Activated naive CD4-positive, alpha-beta T cell treated with anti-CD3 and anti-CD28 coated beads for 36 hours (primary cell): ENCODE measurements at regions not wholly inside any gene's neighbourhood (a gene's known extent, or its start where the extent isn't known, plus 50 kb on each side); places are given as distances from the start of the nearest gene placed in this dataset.
"Not testable (repeated sequence)": the region's sequence is repeated elsewhere in the genome, so short reads cannot be mapped to it uniquely, and the experiment has no call there.

Source experiments
- CTCF ChIA-PET: fragments of 350-600 bp; sonication (Branson Sonifier 250); formaldehyde crosslinking; loops from one replicate; lab custom pipeline; 2021; ENCODE audit warnings: antibody characterized with exemption; lab: Charles Lee
- DNase-seq: peaks from one replicate; pipeline ENCODE4 v3.0.0-alpha.2; 2020
- H3K27ac Mint-ChIP-seq: one replicate; pipeline ENCODE4 v1.8.0; 2021; ENCODE audit warnings: mild to moderate bottlenecking, mixed read lengths
- H3K27me3 Mint-ChIP-seq: one replicate; pipeline ENCODE4 v1.8.0; 2021; ENCODE audit warnings: low read depth, mixed read lengths
- H3K36me3 Mint-ChIP-seq: one replicate; pipeline ENCODE4 v1.8.0; 2021; ENCODE audit warnings: low read depth, mixed read lengths
- H3K4me1 Mint-ChIP-seq: one replicate; pipeline ENCODE4 v1.8.0; 2021; ENCODE audit warnings: low read depth, mixed read lengths
- H3K4me3 Mint-ChIP-seq: one replicate; pipeline ENCODE4 v1.8.0; 2021; ENCODE audit warnings: mild to moderate bottlenecking, moderate library complexity, mixed read lengths
- H3K9me3 Mint-ChIP-seq: one replicate; pipeline ENCODE4 v1.8.0; 2021; ENCODE audit warnings: mixed read lengths
- intact Hi-C: fragments of 100-400 bp; cut with micrococcal nuclease; formaldehyde crosslinking; loops from one replicate; pipeline ENCODE4 v1.15.1; 2023

DNA sequence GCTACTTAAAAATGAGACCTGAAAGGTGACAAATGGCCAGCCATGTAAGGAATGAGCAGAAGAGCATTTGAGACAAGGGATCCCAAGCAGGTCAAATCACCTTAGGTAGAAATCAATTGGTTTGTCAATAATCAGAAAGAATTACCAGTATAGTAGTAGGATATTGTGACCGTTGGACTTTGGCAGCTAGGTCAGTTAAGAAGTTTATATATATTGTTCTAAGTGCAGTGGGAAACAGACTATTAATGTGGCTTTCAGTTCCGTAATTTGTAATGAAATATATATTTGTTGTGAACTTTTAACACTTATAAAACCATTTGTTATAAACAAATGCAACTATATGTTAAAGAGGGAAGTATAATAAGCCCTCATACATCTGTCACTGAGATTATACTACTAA, 807.9 kb upstream of the SPRY2 start:
- CTCF ChIA-PET, result no interaction called here
- H3K9me3 Mint-ChIP-seq, result peaks cover 10% of the 10 kb centered on the region

DNA sequence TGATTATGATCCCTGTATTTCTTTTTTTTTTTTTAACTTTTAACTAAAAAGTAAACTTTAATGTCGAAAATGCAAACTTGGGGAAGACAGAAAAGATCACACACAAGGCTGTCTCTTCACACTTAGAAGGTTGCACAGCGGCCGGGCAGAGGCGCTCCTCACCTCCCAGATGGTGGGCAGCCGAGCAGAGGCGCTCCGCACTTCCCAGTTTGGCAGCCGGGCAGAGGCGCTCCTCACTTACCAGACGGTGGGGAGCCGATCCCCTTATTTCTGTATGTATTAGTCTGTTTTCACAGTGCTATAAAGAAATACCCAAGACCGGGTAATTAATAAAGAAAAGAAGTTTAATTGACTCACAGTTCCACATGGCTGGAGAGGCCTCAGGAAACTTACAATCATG, 805.6 kb upstream of the SPRY2 start:
- H3K27me3 Mint-ChIP-seq, H3K27ac Mint-ChIP-seq, H3K36me3 Mint-ChIP-seq, H3K4me3 Mint-ChIP-seq, H3K4me1 Mint-ChIP-seq, intact Hi-C loops, CTCF ChIA-PET, DNase-seq: not testable (repeated sequence)
- peaks cover 10% of the 10 kb centered on the region for H3K9me3 Mint-ChIP-seq

More for the DNA sequence above, 807.9 kb upstream of the SPRY2 start:
- H3K4me3 Mint-ChIP-seq, result no peak overlapping the region
- no peaks in the 10 kb centered on the region for H3K4me1 Mint-ChIP-seq
- no peaks in the 10 kb centered on the region for H3K36me3 Mint-ChIP-seq
- H3K27me3 Mint-ChIP-seq, result no peaks in the 10 kb centered on the region
- H3K27ac Mint-ChIP-seq, result no peak overlapping the region
- intact Hi-C loops, result no loop called here
- no peak for DNase-seq

DNA sequence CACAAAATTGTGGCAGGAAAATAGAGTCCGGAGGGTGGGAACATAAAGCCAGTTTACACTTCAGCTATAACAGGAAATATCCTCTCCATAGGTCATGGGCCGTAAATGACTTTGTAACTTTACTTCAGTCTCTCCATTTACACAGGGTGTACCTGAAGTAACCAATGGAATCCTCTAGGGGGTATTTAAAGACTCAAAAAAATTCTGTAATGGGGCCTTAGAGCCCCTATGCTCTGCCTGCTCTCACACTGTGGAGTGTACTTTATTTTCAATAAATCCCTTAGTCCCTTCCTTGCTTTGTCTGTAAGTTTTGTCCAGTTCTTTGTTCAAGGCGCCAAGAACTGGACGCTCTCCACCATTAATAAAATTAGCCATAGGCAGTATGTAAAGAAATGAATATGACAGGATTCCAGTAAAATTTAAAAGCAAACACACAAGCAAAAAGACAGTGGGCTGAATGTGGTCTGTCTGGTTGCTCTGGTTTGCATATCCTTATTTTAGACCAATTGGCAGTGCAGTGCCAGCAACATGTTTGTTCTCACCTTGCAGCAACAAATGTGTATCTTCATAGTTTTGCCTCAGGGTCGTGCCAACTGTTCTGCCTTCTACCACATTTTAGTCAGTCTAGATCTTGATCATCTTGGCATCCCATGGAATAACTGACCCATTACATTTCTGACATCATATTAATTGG, 801.5 kb upstream of the SPRY2 start:
- Mint-ChIP-seq H3K4me3 (no peak overlapping the region), H3K27me3 (no peaks in the 10 kb centered on the region), H3K36me3 (no peaks in the 10 kb centered on the region), H3K9me3 (peaks cover 9% of the 10 kb centered on the region), H3K27ac (no peak overlapping the region), H3K4me1 (no peaks in the 10 kb centered on the region)
- intact Hi-C loops, result no loop called here
- CTCF ChIA-PET, result no interaction called here
- DNase-seq, result no peak

DNA sequence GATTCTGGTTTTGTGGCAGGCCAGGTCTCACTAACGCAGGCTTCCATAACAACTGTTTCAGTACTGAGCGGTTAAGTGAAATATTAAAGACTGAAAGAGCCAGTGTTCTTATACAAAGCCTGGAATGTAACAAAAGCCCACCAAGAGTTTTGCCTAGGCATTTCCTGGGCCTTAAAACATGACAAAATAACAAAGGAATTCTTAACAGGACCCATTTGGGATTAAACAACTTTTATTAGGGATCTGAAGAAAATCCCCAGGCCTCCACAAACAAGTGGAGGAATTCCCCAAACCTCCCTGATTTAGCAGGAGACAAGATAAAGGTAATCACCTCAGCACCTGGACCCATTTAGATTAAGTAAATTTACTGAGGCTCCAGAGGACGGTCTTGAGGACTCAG, 799.7 kb upstream of the SPRY2 start:
- Mint-ChIP-seq H3K4me1 (no peaks in the 10 kb centered on the region), H3K27ac (no peak overlapping the region), H3K4me3 (no peak overlapping the region), H3K36me3 (no peaks in the 10 kb centered on the region), H3K9me3 (peaks cover 3% of the 10 kb centered on the region), H3K27me3 (no peaks in the 10 kb centered on the region)
- DNase-seq, result no peak
- intact Hi-C loops, result no loop called here
- CTCF ChIA-PET, result no interaction called here

DNA sequence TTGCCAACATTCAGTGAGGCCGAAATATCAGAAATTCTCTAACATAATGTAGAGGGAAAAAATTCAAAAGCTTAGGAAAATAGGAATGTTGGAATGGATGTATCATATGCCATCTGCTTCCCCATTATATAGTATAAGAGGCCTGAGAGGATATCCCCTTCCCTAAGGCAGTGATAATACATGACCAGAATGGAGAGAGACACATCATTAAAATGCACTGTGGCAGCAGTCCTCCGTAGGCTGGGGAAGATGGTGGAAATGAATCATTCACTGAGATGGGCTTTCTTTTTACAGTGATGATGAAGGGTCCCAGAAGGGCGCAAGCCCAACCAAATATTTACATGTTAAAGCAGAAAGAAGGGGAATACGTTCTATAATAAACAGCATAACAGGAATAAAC, 799.1 kb upstream of the SPRY2 start:
- H3K36me3 Mint-ChIP-seq, result no peaks in the 10 kb centered on the region
- no peaks in the 10 kb centered on the region for H3K27me3 Mint-ChIP-seq
- intact Hi-C loops, result no loop called here
- H3K4me3 Mint-ChIP-seq, result no peak overlapping the region
- CTCF ChIA-PET, result no interaction called here
- peaks cover 2% of the 10 kb centered on the region for H3K9me3 Mint-ChIP-seq
- no peak overlapping the region for H3K27ac Mint-ChIP-seq
- no peak for DNase-seq
- no peaks in the 10 kb centered on the region for H3K4me1 Mint-ChIP-seq

DNA sequence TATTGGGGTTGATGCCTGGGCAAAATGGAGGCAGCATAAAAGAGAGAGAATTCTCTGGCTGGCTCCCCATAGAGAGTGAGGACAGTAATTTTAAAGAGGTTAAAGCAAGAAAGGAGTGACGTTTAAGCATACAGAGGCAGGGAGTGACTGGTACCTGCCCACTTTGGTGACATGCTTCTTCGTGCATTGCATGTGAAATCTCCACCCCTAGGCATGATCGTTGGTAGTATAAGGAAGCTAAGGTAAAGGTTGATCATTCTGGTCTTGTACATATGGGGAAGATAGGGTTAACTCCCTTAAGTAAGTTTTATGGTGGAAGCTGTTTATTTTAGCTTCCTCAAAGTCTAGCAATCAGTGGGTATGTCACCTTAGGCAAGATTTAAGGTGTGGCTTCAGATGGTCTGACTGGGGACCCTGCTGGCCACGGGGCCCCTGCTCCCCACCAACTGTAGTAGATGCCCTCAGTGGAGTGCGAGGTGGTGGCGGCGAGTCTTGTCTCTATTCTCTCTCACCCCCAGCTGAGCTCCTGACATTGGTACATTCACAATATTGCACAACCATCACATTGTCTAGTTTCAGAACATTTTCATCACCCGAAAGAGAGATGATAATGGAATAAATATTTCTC, 797.5 kb upstream of the SPRY2 start:
- Mint-ChIP-seq H3K27me3 (no peaks in the 10 kb centered on the region), H3K4me3 (no peak overlapping the region), H3K4me1 (no peaks in the 10 kb centered on the region), H3K27ac (no peak overlapping the region), H3K9me3 (peaks cover 2% of the 10 kb centered on the region), H3K36me3 (no peaks in the 10 kb centered on the region)
- intact Hi-C loops, result no loop called here
- DNase-seq, result no peak
- CTCF ChIA-PET, result no interaction called here

DNA sequence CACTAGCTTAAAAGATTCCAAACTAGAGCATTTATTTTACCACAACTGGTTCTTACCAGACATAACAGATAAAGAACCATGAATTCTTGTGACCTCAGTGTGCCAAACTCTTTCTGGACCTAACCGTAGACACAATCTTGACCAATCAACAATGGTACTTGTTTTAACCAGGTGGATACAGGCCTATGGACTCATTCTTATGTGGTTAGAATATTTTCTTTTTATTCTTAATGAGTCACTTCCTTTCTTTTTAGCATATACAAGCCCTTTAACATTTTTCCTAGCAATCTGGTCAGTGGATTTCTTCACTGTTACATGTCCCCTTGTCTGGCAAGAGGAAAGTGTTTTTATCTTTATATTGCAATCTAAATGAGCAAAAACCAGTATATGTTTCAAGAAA, 792.1 kb upstream of the SPRY2 start:
- peaks cover 7% of the 10 kb centered on the region for H3K9me3 Mint-ChIP-seq
- no peaks in the 10 kb centered on the region for H3K4me1 Mint-ChIP-seq
- no peak for DNase-seq
- H3K36me3 Mint-ChIP-seq, result no peaks in the 10 kb centered on the region
- H3K27ac Mint-ChIP-seq, result no peak overlapping the region
- H3K27me3 Mint-ChIP-seq, result no peaks in the 10 kb centered on the region
- intact Hi-C loops, result no loop called here
- H3K4me3 Mint-ChIP-seq, result no peak overlapping the region
- CTCF ChIA-PET, result interaction anchor here (0.7 kb wide), 1 partner anchor 13 kb away, joined by 3 read pairs; no protein-coding TSS in a partner anchor

DNA sequence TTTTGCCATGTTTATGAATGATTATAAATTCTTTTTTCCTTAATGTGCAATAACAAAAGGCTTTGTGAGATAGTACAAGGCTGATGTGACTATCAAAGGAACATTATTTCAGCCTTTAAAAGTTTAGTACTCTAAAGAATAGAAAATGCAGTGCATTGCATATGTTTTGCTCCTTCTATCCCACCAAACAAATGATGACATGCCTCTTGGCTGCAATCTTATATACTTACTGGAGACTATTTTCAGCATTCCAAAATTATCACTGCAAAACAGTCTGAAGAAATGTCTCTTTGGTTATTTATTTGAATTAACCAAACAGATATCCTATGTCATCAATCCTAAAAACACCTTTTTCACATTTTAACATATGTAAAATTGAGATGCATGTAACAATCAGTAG, 776.5 kb upstream of the SPRY2 start:
- Mint-ChIP-seq H3K4me1 (no peaks in the 10 kb centered on the region), H3K36me3 (no peaks in the 10 kb centered on the region), H3K9me3 (no peaks in the 10 kb centered on the region), H3K4me3 (no peak overlapping the region), H3K27me3 (no peaks in the 10 kb centered on the region), H3K27ac (no peak overlapping the region)
- no peak for DNase-seq
- CTCF ChIA-PET, result no interaction called here
- intact Hi-C loops, result no loop called here

DNA sequence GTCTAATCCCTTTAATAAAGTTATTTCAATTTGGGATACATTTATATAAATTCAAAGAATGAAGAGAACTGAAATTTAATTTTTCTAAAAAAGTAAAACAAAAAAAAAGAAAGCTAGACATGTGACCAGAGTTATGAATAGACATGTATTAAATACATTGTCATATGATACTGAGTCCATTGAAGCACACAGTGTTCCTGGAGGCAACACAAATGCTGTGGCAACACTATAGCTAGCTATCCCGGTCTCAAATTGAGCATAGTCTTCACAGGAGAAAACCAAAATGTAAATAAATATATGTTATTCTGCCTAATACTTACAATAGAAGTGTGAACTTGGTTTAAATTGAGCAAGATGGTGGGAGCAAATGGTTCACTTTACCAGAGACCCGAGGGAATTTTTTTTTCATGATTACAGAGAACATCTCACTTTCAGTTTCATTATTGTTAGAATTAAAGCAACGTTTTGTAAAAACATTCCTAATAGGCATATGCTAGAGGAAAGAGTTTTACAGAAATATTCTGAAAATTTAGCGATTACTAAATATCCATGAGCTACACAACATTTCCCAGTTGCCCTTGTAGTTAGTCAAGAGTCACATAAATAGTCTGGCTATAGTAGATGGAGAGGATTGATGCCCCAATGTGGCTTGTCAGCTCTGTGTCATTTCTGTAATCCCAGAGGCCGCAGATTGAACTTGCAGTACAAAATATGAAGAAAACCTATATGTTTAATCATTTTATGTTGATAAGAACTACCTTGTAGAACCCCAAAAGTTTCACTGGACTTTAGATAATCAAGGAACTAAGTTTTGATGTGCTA, 775.7 kb upstream of the SPRY2 start:
- Mint-ChIP-seq H3K9me3 (no peaks in the 10 kb centered on the region), H3K36me3 (no peaks in the 10 kb centered on the region), H3K27ac (no peak overlapping the region), H3K4me1 (no peaks in the 10 kb centered on the region), H3K4me3 (no peak overlapping the region), H3K27me3 (no peaks in the 10 kb centered on the region)
- CTCF ChIA-PET, result no interaction called here
- intact Hi-C loops, result no loop called here
- no peak for DNase-seq

DNA sequence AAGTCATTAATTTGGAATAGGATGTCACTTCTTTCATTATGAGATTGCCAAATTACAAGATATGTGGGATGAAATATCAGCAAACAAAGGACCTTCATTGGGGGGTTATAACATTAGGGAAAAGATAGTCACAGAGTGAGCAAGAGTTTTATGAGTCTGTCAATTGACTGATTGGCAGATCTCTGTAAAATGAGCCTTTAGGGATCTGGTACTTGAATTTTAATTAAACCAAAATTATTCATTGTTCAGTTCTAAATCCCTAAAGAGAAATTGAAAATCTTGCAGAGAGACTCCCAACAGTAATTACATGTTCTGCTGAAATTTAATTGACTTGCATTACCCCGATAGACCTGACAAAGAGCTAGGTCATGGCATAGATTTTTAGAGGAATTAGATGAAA, 768.1 kb upstream of the SPRY2 start:
- CTCF ChIA-PET, result no interaction called here
- intact Hi-C loops, result no loop called here
- H3K4me3 Mint-ChIP-seq, result no peak overlapping the region
- no peaks in the 10 kb centered on the region for H3K27me3 Mint-ChIP-seq
- peaks cover 3% of the 10 kb centered on the region for H3K9me3 Mint-ChIP-seq
- no peaks in the 10 kb centered on the region for H3K4me1 Mint-ChIP-seq
- no peaks in the 10 kb centered on the region for H3K36me3 Mint-ChIP-seq
- H3K27ac Mint-ChIP-seq, result no peak overlapping the region
- DNase-seq, result no peak

DNA sequence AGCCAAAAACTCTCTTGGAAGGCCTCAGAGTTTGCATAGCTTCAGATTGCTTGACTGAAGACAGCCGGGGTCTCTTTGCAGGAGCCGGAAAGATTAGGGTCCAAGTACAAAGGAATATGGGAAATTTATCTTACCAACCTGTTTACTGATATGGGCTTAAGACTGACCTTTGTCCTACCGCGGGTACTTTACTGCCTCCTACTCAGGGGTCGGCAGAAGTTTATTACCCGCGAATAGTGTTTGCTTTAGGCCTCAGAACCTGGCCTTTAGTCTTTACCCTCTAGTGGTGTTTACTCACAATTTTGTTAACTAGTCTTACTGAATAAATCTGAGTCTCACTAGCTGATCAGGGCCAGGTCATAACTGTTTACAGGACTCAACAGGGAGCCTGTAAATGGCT, 765.4 kb upstream of the SPRY2 start:
- no peak overlapping the region for H3K27ac Mint-ChIP-seq
- H3K9me3 Mint-ChIP-seq, result peaks cover 3% of the 10 kb centered on the region
- no peak for DNase-seq
- intact Hi-C loops, result no loop called here
- no peak overlapping the region for H3K4me3 Mint-ChIP-seq
- CTCF ChIA-PET, result no interaction called here
- H3K4me1 Mint-ChIP-seq, result no peaks in the 10 kb centered on the region
- H3K27me3 Mint-ChIP-seq, result no peaks in the 10 kb centered on the region
- H3K36me3 Mint-ChIP-seq, result no peaks in the 10 kb centered on the region

DNA sequence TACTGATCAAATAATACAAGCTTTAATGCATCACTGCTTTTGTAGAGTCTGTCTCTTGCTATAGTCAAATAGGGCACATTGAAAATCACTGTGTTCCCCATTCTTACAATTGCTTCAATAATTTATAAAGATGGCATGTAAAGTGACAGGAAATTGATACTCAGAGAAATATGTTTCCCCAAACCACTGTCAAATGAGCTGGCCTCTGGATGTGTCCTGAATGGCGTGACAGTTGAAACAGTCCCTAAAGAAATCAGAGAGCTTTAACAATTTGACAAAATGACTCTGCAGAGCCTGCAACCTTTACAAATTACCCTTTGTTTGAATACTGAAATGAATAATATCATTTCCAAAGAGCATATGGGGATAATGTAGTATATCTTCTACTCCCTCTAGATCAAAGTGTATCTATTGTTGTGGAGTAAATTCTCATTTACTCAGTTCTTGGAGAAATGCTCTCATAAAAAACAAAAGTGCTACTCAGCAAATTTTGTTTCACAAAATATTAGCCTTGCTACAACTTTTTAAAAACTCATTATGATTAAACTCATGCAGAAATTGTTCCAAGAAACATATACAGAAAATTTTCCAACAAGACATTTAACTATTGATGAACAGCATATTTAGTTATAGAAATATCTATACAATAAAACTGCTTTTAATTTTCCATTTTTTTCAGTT, 763.2 kb upstream of the SPRY2 start:
- no peak for DNase-seq
- H3K9me3 Mint-ChIP-seq, result peaks cover 3% of the 10 kb centered on the region
- no peak overlapping the region for H3K4me3 Mint-ChIP-seq
- CTCF ChIA-PET, result no interaction called here
- H3K27me3 Mint-ChIP-seq, result no peaks in the 10 kb centered on the region
- intact Hi-C loops, result no loop called here
- no peaks in the 10 kb centered on the region for H3K36me3 Mint-ChIP-seq
- H3K4me1 Mint-ChIP-seq, result no peaks in the 10 kb centered on the region
- no peak overlapping the region for H3K27ac Mint-ChIP-seq
